ENCODE measurements at regions not wholly inside any gene's neighbourhood (a gene's known extent, or its start where the extent isn't known, plus 50 kb on each side); places are given as distances from the start of the nearest gene placed in this dataset.
"Not testable (repeated sequence)": the region's sequence is repeated elsewhere in the genome, so short reads cannot be mapped to it uniquely, and the experiment has no call there.

DNA sequence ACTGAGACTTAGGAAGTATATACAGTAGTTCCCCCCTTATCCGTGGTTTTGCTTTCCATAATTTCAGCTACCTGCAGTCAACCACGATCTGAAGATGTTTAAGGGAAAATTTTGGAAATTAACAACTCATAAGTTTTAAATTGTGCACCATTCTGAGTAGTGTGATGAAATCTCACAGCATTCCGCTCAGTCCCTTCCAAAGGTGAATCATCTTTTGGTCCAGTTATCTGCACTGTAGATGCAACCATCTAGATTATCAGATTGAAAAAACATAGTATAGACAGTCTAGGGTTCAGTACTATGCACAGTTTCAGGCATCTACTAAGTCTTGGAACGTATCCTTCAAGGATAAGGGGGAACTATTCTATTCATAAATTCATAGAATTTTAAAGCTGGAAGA, 109.0 kb downstream of the ANXA3 start:
- no peak for DNase-seq

DNA sequence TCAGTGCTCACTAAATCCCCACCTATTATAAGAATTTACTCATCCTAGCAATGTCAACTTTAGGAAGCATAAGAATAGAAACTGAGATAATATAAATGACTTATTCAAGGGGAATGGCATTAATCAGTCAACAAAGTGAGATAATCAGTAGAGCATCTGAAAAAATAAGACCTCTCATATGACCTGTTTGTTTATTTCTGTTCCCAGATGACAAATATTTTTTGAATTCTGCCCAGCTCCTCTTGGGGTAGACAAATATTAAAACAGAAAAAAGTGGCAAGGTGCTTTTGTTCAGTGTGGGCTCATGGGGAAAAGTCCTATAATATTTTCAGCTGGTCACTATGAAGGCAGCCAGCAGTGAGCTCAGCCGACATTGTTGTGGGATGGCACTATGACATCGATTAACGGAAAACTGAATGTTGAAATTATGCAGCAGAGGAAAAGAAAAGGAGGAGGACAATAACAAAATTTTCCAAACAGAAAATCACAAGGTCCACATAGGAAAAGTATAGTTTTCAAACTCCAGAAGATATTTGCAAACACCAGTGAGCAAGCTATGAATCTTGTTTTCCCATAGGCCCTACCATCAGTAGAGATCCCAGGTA, 109.6 kb downstream of the ANXA3 start:
- DNase-seq, result no peak

DNA sequence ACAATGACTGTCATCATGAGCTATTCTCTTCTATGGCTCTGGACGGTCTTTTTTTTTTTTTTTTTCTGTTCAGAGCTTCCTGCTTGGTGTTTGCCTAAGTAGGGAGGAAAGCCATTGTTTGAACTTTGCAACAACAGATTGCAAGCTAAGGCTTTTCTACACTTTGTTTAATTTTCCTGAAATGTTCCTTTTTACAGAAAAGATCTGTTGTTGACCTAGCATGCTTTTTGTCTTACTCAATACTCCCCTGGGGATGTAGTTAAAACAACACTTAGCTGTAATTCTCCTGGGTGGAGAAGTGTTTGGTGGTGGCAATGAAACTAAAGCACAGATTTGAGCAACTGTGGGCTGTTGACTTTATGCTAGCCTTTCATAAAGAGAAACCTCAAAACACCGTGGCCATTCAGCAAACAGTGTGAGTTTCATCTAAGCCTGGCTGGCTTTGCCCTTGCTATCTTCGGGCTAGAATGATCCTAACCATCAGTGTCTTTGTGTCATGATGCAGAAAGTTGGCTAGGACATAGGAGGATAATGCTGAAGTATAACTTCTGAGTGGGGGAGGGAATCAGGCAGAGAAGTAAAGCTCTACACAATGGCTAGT, 110.5 kb downstream of the ANXA3 start:
- DNase-seq, result peak; percentile 36

DNA sequence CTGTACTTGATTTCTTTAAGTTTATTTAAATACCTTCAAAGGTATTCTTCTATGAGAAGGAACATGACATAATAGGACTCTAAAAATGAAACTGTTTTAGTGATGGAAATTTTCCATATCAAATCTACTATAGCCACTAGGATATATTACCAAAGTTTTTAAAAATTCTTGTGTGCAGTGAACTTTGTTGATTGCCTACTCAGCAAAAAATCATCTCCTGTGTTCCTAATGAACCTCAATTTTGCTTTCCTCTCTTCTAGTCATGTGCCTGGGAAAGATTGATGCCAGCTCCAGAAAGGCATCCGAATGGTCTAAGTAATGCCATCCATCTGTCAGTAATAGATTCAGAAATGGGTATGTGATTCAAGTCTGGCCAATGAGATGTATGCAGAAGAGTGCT, 111.1 kb downstream of the ANXA3 start:
- DNase-seq, result no peak

DNA sequence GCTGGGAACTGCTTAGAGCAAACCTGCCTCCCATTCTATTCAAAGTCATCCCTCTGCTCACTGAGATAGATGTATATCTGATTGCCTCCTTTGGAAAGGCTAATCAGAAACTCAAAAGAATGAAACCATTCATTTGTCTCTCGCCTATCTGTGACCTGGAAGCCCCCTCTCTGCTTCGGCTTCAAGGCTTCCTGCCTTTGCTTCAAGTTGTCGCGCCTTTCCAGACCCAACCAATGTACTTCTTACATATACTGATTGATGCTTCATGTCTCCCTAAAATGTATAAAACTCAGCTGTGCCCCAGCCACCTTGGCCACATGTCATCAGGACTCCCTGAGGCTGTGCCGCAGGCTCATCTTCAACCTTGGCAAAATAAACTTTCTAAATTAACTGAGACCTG, 111.9 kb upstream of the BMP2K start:
- not testable (repeated sequence) for DNase-seq

DNA sequence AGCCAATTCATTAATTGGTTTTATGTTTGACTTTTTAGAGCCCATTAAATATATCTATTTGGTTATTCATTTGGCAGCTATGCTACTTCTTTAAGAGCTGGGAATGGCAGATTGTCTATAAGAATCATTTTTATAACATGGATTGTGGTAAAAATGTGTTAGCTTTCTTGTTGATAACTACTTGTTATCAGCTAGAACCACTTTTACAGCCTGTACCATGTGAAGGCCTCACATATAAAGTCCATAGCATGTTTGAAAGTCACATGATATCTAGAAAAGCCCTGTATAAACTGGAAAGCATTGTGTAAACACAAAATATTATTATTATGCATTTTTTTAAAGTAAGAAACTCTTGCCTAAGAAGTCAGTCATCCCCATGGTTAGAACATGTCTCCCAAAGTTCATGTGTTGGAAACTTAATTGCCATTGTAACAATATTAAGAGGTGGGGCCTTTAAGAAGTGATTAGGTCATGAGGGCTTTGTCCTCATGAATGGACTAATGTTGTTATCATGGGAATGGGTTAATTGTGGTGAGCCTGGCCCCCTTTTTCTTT, 110.9 kb upstream of the BMP2K start:
- no peak for DNase-seq

DNA sequence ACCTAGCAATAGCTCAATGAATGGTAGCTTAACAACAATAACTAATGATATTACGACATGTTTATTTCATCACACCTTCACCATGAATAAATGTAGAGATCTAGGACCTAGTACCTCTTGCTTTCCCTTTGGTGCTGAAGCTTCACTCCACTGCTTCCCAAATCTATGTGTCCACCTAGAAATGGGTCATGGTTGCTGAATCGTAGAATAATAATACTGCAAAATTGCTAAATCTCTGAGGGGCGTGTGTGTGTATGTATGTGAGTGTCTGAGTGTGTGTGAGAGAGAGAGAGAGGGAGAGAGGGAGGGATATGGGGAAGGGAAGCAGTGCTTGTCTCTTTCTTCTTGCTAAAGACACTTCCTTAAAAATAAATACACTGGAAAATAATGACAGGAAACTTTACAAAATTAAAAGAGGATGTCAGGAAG, 109.3 kb upstream of the BMP2K start:
- no peak for DNase-seq

DNA sequence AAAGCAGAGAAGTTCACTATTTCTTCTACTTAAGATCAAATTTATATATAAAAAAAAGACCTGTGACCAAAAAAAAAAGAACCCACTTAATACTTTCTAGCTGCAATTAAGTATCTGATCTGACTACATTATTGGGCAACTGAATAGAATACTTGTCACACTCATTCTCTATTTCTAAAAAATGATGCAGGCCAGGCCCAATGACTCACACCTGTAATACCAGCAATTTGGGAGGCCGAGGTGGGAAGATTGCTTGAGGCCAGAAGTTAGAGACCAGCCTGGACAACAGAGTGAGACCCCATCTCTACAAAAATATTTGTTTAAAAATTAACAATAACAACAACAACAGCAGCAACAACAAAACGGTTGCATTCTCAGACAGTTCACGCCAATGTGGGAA, 108.8 kb upstream of the BMP2K start:
- DNase-seq, result no peak

DNA sequence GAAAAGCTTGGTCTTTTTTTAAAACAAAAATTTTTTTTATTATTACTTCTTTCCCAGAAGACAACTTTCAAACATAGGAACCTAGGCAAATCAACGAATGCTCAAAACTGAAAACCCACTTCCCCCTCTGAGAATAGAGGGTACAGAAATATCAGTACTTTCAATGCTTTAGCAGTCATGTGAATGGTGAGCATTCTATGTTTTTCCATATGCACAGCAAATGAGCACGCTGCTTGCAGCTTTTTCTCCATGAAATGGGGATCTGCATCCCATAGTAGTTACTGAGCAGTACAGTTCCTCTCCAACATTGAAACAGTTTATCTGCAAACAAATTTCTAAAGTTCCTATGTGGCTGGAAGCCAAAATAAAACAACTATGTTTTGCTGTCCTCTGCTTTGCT, 108.4 kb upstream of the BMP2K start:
- DNase-seq, result no peak

DNA sequence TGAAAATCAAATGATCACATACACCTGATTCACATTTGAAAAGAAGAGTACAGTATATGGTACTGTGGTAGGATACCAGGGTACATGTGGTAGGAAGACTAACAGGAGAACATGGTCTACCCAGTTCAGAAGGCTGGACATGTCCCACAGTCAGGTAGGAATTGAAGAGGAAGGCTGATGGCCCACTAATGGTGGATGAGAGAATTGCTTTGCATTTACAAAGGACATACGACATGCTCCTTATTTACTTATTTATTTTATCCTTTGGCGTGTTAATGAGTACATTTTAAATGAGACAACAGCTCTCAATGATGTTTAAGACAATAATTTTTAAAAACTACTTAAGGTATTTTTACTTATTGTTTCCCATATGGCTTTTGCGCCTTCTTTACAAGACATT, 106.7 kb upstream of the BMP2K start:
- no peak for DNase-seq

DNA sequence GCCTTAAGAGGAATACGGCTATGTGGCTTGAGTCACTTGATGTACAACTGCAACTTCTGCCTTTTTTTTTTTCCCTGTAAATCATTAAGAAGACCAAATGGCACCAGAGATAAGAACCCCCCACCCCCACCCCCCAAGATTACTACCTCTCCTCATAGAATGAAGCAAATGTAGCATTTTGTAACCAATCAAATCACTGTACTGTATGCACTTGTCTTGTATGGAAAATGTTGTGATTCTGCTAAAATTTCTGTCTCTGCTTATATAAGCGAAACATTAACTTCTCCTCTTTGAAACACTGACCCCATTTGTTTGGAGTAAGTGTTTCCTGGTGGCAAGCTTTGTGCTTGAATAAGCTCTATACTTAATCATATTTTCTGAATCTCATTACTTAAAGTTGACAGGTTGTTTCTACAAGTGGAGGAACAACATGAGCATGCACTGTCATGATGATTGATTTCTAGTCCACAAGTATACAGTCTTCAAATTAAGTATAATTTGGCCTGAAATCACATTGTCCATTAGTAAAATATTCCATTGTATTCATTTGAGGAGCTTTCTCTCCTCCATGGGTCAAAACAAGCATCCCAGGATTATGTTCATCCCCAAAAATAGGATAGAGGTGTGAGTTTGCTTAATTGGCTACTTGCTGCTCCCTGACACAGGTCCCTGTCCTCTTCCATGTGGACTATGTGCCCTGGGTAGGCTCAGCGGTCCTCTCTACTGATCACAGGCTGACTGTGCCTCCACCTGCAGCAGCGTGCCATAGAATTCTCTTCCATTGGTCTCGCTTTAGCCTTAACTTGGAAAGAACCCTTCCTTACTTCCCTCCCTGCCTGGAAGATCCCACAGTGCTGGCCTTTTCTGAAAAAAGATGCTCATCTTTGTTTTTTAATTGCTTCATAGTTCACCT, 104.0 kb upstream of the BMP2K start:
- no peak for DNase-seq

DNA sequence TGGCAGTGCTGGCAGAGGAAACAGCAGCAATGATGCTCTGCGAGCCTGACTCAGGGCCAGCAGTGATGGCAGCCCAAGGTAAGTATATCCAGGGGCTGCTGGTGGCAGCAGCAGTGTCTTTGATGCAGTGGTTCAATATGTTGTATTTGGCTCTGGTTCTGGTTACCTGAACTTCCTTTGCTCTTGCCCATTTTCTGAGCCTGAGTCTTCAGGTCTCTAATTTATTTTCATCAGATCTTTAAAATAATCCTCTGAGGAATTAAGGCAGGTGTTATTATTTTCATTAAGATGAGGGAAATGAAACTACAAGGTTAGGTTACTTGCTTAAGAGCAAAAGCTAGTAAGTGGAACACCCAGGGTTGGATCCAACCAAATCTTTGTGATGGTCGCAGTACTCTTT, 102.8 kb upstream of the BMP2K start:
- no peak for DNase-seq

DNA sequence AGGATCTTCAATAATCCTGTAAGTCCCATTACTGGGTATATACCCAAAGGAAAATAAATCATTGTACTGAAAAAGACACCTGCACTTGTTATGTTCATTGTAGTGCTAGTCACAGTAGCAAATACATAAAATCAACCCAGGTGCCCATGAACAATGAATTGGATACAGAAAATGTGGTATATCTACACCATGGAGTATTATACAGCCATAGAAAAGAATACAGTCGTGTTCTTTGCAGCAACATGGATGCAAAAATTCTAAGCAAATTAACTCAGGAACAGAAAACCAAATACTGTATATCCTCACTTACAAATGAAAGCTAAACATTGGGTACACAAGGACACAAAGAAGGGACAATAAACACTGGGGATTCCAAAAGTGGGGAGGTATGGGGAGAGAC, 100.8 kb upstream of the BMP2K start:
- DNase-seq, result no peak

DNA sequence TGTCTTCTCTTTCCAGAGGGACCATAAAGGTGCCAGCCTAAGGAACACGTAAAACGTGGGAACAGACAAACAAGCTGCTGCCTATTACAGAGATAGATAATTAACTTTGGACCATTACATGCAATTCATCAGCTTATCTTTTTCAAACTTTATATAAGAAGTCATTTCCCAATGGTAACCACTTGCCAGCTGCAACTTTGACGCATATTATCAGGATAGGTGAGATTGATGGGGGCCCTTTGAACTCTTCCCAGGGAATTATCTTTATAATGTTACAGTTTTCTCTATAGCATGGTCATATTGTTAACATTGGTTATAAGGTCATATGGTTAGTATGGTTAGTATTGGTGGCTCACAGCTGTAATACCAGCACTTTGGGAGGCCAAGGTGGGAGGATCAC, 94.1 kb upstream of the BMP2K start:
- DNase-seq, result no peak

DNA sequence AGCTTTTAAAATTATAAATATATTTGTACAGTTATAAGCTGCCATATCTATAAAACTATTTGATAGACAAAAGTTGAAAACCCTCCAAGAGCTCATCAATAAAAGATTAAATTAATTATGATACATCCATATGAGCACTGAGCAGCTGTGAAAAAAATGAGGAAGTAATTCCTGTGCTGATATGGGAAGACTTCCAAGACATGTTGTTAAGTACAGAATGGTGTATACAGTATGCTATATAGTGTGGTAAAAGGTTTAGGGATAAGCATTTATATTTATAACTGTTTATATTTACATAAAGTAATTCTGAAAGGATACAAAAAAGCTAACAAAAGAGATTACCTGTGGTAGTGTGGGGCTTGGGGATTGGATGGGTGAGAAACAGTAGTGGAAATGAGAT, 92.8 kb upstream of the BMP2K start:
- DNase-seq, result no peak

DNA sequence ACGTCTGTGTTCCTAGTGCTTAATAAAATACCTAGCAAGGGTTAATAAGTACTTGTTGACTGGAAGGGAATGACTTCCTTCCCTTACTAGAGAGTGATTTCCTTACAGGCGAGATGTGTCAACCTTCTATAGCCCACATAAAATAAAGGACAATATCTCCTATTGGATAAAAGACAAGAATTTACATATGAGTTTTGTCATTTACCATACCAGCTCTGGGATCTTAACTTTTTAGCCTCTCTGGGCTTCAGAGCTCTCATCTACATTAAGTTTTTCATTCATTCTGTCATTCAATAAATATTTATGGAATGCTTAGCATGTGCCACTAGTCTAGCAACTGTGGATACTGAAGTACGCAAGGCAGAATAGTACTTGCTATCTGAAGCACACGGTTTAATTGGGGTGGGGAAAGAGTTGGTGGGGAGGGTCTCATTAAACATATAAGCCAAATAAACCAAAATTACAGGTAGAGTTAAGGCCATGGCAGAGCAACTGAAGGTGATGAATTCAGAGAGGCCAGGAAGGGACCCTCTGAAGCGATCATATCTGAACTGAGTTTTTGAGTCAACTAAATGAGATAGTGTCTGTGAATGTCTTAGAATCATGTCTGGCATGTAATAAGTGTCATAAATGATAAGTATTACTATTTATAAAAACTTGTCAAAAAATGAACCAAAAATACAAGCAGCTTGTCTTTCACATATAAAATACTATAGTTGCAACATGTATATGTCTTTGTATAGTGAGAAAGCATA, 91.6 kb upstream of the BMP2K start:
- no peak for DNase-seq

DNA sequence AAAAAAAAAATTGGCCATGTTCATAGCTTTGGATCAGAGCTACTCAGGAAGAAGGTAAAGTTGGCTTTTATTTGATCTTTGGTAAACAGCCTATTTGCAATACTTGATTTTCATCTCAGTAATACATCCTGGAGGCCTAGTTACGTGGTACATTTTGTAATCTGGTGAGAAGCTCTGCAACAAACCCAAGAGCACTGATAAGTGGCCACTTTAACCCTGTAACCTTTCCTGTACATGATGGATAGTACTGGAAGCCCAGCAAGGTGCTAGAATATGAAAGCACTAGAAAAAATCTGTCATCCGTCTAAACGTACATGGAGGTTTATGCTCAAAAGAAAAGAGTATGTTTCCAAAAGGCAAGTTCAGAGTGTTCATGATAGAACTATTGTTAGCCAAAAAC, 88.3 kb upstream of the BMP2K start:
- no peak for DNase-seq

DNA sequence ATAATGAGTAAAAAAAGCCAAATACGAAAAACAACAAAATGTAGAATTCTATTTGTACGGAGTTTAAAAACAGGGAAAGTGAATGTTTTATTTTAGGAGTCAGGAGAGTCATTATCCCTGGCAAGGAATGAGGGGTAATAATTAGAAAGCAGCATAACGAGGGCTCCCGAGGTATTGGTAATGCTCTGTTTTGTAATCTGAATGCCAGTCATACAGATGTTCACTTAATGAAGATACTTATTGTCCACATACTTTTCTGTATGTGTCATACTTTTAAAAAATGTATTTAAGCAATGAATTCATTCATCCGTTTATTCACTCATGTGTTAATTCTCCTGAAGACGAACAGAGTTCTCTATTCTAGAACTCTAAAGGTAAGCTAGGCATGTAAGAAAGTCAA, 87.8 kb upstream of the BMP2K start:
- no peak for DNase-seq

DNA sequence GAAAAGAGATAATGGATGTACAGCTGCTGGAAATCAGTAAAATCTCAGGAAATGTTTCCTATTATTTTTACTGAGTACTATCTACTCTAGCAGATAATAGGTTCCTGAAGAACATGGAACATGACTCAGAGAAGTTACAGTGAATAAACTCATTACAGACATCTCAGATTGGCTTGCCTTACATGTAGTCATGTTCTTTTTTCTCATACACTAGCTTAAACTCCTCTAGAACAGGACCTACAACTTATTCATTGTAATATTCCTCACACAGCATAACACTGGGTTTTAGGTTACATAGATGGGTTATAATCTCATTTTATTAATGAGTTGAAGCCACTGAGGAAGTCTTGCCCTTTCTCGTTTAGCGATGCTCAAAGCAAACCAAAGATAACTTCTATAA, 86.9 kb upstream of the BMP2K start:
- DNase-seq, result no peak

DNA sequence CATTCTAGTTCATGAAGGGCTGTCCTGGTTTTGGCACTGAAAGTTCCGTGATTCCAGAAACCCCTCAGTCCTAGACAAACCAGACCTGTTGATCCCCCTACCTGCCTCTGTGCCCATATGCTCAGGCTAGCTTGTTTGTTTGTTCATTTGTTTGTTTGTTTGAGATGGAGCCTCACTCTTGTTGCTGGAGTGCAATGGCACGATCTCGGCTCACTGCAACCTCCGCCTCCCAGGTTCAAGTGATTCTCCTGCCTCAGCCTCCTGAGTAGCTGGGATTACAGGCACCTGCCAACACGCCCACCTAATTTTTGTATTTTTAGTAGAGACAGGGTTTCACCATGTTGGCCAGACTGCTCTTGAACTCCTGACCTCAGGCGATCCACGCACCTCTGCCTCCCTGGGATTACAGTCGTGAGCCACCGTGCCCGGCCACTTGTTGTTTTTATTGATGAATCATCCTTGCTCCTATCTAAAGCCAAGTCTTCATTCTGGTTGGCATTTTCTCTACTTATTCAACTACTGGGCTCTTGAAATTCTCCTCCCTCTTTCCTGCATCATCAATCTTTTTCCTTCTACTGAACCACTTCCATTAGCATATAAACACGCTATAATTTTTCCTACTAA, 86.3 kb upstream of the BMP2K start:
- no peak for DNase-seq

DNA sequence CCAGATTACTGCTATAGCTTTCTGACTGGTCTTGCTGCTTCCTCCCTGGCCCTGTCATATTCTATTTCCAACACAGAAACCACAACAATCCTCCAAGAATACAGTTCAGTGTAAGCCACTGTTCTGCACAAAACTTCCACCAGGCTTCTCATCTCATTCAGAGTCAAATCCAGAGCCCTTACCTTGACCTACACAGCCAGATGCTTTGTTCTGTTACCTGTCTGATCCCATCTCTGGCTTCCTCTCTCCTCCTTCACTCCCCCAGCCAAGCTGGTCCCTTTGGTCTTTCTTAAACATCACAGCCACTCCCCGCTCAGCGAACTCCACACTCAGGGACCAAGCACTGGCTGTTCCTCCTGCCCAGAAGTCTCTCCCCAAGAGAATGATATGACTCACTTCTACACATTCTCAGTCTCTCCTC, 84.8 kb upstream of the BMP2K start:
- no peak for DNase-seq

DNA sequence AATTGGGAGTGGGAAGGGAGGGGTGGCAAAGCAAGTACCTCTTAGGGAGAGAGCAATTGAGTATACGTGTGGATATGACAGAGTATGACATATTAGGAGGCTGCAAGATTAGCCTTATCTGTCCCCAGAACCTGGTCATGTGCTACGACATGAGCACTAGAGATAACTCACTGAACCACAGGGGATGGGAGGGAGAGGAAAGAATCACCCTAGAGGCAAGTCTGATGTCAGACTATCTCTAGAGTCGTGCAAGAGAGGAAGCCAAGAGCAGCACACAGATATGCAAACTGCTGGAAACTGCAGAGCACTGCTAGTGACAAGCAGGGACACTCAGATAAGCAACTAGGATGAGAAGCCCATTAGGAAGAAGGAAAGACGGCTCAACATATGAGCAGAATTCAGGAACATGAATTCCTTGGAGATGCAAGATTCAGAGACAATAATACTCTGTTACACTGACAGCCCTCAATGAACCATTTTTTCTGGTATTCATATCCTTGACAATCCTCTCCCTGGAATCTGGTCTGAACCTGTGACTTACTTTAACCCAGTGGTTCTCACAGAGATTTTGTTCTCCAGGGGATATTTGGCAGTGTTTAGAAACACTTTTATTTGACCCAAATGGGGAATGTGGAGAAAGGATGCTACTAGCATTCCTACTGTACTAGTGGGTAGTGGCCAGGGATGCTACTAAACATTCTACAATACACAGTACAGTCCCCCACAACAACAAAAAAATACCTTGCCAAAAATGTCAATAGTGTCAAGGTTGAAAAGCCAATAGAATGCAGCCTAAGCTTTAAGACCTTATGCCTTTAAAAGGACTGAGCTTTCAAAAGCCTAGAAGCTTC, 84.0 kb upstream of the BMP2K start:
- no peak for DNase-seq

Measured in right hindlimb (tissue), 1 donor.